ENCODE measurements at regions not wholly inside any gene's neighbourhood (a gene's known extent, or its start where the extent isn't known, plus 50 kb on each side); places are given as distances from the start of the nearest gene placed in this dataset.

GRCh38 chr2:195047955-195048354, 609.1 kb upstream of the SLC39A10 start:
- no peak for TF ChIP-seq CTCF (IDR thresholded peaks at IDR 0.05)
- no peak for TF ChIP-seq POLR2A (IDR thresholded peaks at IDR 0.05)
- TF ChIP-seq EP300 (IDR thresholded peaks at IDR 0.05) = no peak
- TF ChIP-seq POLR2AphosphoS5 (IDR thresholded peaks at IDR 0.05) = no peak

Measured in suprapubic skin (tissue), 4 donors.